MCF 10A (cell line): ENCODE measurements at regions not wholly inside any gene's neighbourhood (a gene's known extent, or its start where the extent isn't known, plus 50 kb on each side); places are given as distances from the start of the nearest gene placed in this dataset.

Experiments
- BruUV-seq: library from RNA; stranded (reverse); fragments of 400-500 nt; replicated peaks from 2 replicates; lab custom pipeline; 2021; lab: Mats Ljungman, UMichigan
- CTCF ChIA-PET: fragments of 300-600 bp; sonication (Branson Sonifier 250); formaldehyde crosslinking; extraction: SDS; loops from one replicate; lab custom pipeline; 2021; ENCODE audit warnings: antibody characterized with exemption, inconsistent platforms; lab: Yijun Ruan, JAX
- POLR2A ChIA-PET: fragments of 300-600, 350-650 bp; sonication (Branson Sonifier 250); formaldehyde crosslinking; extraction: SDS; loops from one replicate; lab custom pipeline; 2020; ENCODE audit warnings: antibody characterized with exemption, inconsistent platforms; lab: Yijun Ruan, JAX
- DNase-seq: peaks from one replicate; pipeline ENCODE4 v3.0.0-alpha.2; 2018; ENCODE audit not compliant: unreplicated experiment
- H3K27ac Mint-ChIP-seq: one replicate; pipeline ENCODE4 v1.8.0; 2022; ENCODE audit warnings: mild to moderate bottlenecking, low read depth, mixed read lengths; ENCODE audit not compliant: unreplicated experiment
- H3K27me3 Mint-ChIP-seq: one replicate; pipeline ENCODE4 v1.8.0; 2022; ENCODE audit warnings: mixed read lengths; ENCODE audit not compliant: insufficient read depth, unreplicated experiment
- H3K36me3 Mint-ChIP-seq: one replicate; pipeline ENCODE4 v1.8.0; 2022; ENCODE audit warnings: mild to moderate bottlenecking, moderate library complexity, mixed read lengths; ENCODE audit not compliant: insufficient read depth, unreplicated experiment
- H3K4me1 Mint-ChIP-seq: one replicate; pipeline ENCODE4 v1.8.0; 2022; ENCODE audit warnings: mixed read lengths; ENCODE audit not compliant: insufficient read depth, unreplicated experiment
- H3K4me3 Mint-ChIP-seq: one replicate; pipeline ENCODE4 v1.8.0; 2022; ENCODE audit warnings: mild to moderate bottlenecking, moderate library complexity, mixed read lengths; ENCODE audit not compliant: unreplicated experiment
- H3K9me3 Mint-ChIP-seq: one replicate; pipeline ENCODE4 v1.8.0; 2022; ENCODE audit warnings: mixed read lengths; ENCODE audit not compliant: unreplicated experiment
- CTCF ChIP-seq: fragments of 200-600 bp; IDR thresholded peaks from one replicate; pipeline ENCODE4 v1.8.0; 2022; ENCODE audit warnings: antibody characterized with exemption, mild to moderate bottlenecking; ENCODE audit not compliant: unreplicated experiment
- intact Hi-C: fragments of 100-400 bp; cut with micrococcal nuclease; formaldehyde crosslinking; loops from 2 replicates; pipeline ENCODE4 v1.14.1; 2022

GRCh38 chr4:73929278-73929677 lies 52.5 kb downstream of the PF4 start:
- POLR2A ChIA-PET = no interaction called here

GRCh38 chr4:73923631-73923937 lies 54.4 kb downstream of the CXCL1 start:
- Mint-ChIP-seq H3K4me3 (no peak overlapping the region), H3K9me3 (no peaks in the 10 kb centered on the region), H3K36me3 (no peaks in the 10 kb centered on the region), H3K27ac (no peak overlapping the region), H3K4me1 (peaks cover 20% of the 10 kb centered on the region), H3K27me3 (no peaks in the 10 kb centered on the region)
- no TSS peak for BruUV-seq
- TF ChIP-seq CTCF = no peak
- no peak for DNase-seq
- POLR2A ChIA-PET = interaction anchor here (0.9 to 2.4 kb wide), 4 partner anchors 56 to 261 kb away, joined by 3 to 9 read pairs (median 6); partner anchors contain the start of gene CXCL2
- CTCF ChIA-PET = interaction anchor here (0.6 to 3.5 kb wide), 16 partner anchors 55 to 350 kb away, joined by 3 to 27 read pairs (median 5); partner anchors contain the start of genes CXCL1, CXCL2 and CXCL3
- intact Hi-C loops = loop anchor here (1.0 to 10.0 kb wide), 12 partner anchors 55 to 609 kb away; partner anchors contain the start of gene CXCL3

More at GRCh38 chr4:73929278-73929677, 52.5 kb downstream of the PF4 start:
- no peak for TF ChIP-seq CTCF
- Mint-ChIP-seq H3K9me3 (peaks cover 10% of the 10 kb centered on the region), H3K27me3 (no peaks in the 10 kb centered on the region), H3K4me1 (no peaks in the 10 kb centered on the region), H3K36me3 (no peaks in the 10 kb centered on the region), H3K4me3 (no peak overlapping the region), H3K27ac (no peak overlapping the region)
- CTCF ChIA-PET = interaction anchor here (0.6 to 1.5 kb wide), 3 partner anchors 65 to 98 kb away, joined by 3 read pairs; no protein-coding TSS in a partner anchor
- BruUV-seq = no TSS peak
- intact Hi-C loops = loop anchor here (10.0 kb wide), 3 partner anchors 386 to 614 kb away; no protein-coding TSS in a partner anchor
- no peak for DNase-seq

GRCh38 chr4:73922766-73923630 lies 53.8 kb downstream of the CXCL1 start:
- peaks cover 26% of the 10 kb centered on the region for H3K4me1 Mint-ChIP-seq
- peak; percentile 53 for TF ChIP-seq CTCF
- peak; percentile 69 for DNase-seq
- no peaks in the 10 kb centered on the region for H3K9me3 Mint-ChIP-seq
- ChIA-PET POLR2A (interaction anchor here (0.9 to 2.4 kb wide), 4 partner anchors 55 to 261 kb away, joined by 3 to 9 read pairs (median 6); partner anchors contain the start of gene CXCL2), CTCF (interaction anchor here (0.5 to 3.5 kb wide), 22 partner anchors 29 to 393 kb away, joined by 3 to 27 read pairs (median 4); partner anchors contain the start of genes CXCL1, CXCL2 and CXCL3)
- no TSS peak for BruUV-seq
- no peaks in the 10 kb centered on the region for H3K36me3 Mint-ChIP-seq
- H3K27me3 Mint-ChIP-seq = no peaks in the 10 kb centered on the region
- intact Hi-C loops = loop anchor here (1.0 to 10.0 kb wide), 12 partner anchors 55 to 608 kb away; partner anchors contain the start of gene CXCL3
- H3K27ac Mint-ChIP-seq = no peak overlapping the region
- no peak overlapping the region for H3K4me3 Mint-ChIP-seq

- DNase-seq = no peak
- H3K27me3 Mint-ChIP-seq = no peaks in the 10 kb centered on the region
- no peak overlapping the region for H3K4me3 Mint-ChIP-seq
- no peaks in the 10 kb centered on the region for H3K9me3 Mint-ChIP-seq
- intact Hi-C loops = loop anchor here (5.0 to 10.0 kb wide), 5 partner anchors 330 to 608 kb away; no protein-coding TSS in a partner anchor
- H3K27ac Mint-ChIP-seq = no peak overlapping the region
- H3K36me3 Mint-ChIP-seq = no peaks in the 10 kb centered on the region
- CTCF ChIA-PET = interaction anchor here (0.8 to 3.5 kb wide), 12 partner anchors 28 to 348 kb away, joined by 3 to 27 read pairs (median 6); partner anchors contain the start of gene CXCL1
- POLR2A ChIA-PET = interaction anchor here (2.0 to 2.4 kb wide), 2 partner anchors 176 to 260 kb away, joined by 8 to 9 read pairs; partner anchors contain the start of gene CXCL2
- H3K4me1 Mint-ChIP-seq = peaks cover 33% of the 10 kb centered on the region
- BruUV-seq = no TSS peak
- TF ChIP-seq CTCF = no peak
These were observed 53.1 kb downstream of the CXCL1 start for GRCh38 chr4:73922317-73922716.
